Uterus (tissue), 2 donors: ENCODE measurements at regions not wholly inside any gene's neighbourhood (a gene's known extent, or its start where the extent isn't known, plus 50 kb on each side); places are given as distances from the start of the nearest gene placed in this dataset.

ENCODE experiments used
- POLR2A ChIP-seq, 2 donors: fragments of 450-650 bp; IDR thresholded peaks; one replicate each; pipeline ENCODE4 v1.6.1; 2016; ENCODE audit warnings: antibody characterized with exemption in 2 of 2, mild to moderate bottlenecking in 1 of 2, moderate library complexity in 1 of 2
- TF ChIP-seq, protein P1 (sequence below), 4 experiments: fragments of 200-600 bp in 2 of 4; fragments of 450-650 bp in 2 of 4; sonication (generic) in 2 of 4; IDR thresholded peaks; one replicate each; pipeline ENCODE4 v1.5.1; 2016 to 2019; ENCODE audit warnings: antibody characterized with exemption in 4 of 4, mild to moderate bottlenecking in 2 of 4, moderate library complexity in 1 of 4

DNA sequence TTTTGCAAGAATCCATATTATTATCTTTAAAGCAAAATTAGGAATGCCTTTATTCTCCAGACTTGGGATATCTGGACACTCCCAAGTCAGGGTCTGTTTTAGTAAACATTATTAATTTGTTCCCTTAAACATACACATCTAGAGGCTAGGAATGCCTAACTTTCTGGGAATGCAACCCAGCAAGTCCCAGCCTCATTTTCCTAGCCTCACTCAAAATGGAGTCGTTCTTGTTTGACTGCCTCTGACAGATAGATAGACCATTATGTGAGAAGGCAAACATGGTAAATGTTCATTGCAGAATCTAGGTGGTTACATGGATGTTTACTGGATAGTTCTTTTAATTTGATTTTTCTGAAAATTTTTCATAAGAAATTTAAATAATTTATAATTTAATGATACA lies 54.7 kb upstream of the FOXN2 start:
- TF ChIP-seq, protein P1, sequence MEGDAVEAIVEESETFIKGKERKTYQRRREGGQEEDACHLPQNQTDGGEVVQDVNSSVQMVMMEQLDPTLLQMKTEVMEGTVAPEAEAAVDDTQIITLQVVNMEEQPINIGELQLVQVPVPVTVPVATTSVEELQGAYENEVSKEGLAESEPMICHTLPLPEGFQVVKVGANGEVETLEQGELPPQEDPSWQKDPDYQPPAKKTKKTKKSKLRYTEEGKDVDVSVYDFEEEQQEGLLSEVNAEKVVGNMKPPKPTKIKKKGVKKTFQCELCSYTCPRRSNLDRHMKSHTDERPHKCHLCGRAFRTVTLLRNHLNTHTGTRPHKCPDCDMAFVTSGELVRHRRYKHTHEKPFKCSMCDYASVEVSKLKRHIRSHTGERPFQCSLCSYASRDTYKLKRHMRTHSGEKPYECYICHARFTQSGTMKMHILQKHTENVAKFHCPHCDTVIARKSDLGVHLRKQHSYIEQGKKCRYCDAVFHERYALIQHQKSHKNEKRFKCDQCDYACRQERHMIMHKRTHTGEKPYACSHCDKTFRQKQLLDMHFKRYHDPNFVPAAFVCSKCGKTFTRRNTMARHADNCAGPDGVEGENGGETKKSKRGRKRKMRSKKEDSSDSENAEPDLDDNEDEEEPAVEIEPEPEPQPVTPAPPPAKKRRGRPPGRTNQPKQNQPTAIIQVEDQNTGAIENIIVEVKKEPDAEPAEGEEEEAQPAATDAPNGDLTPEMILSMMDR (IDR thresholded peaks at IDR 0.05): no peak
- TF ChIP-seq POLR2A (IDR thresholded peaks at IDR 0.05): no peak
